ENCODE measurements at regions not wholly inside any gene's neighbourhood (a gene's known extent, or its start where the extent isn't known, plus 50 kb on each side); places are given as distances from the start of the nearest gene placed in this dataset.

- no peak for DNase-seq (ENCODE audit: low spot score)
- no peak for TF ChIP-seq CTCF (IDR thresholded peaks at IDR 0.05; ENCODE audit: extremely low read depth, missing control alignments)
Observed at GRCh38 chr6:90982581-90982980, 395.7 kb upstream of the MAP3K7 start.

GRCh38 chr6:90982051-90982450 is 395.2 kb upstream of the MAP3K7 start:
- no peak for TF ChIP-seq CTCF (IDR thresholded peaks at IDR 0.05; ENCODE audit: extremely low read depth, missing control alignments)
- DNase-seq (ENCODE audit: low spot score): no peak

DNA sequence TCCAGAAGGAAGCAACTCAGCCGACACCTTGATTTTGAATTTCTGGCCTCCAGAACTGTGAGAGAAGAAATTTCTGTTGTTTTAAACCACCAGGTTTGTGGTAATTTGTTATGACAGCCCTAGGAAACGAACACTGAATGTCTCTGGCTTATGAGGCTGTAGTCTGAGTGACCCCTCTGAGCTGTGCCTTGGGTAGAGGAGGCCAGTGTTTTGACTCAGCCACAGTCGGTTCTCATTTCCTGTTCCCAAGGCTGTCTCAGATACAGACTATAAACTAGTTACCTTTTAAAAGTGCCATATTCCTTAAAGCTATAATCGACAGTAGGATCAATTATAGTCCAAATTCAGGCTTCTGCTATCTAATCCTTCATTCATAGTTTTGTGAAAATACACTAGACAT is 391.2 kb upstream of the MAP3K7 start:
- no peak for TF ChIP-seq CTCF (IDR thresholded peaks at IDR 0.05; ENCODE audit: extremely low read depth, missing control alignments)

DNA sequence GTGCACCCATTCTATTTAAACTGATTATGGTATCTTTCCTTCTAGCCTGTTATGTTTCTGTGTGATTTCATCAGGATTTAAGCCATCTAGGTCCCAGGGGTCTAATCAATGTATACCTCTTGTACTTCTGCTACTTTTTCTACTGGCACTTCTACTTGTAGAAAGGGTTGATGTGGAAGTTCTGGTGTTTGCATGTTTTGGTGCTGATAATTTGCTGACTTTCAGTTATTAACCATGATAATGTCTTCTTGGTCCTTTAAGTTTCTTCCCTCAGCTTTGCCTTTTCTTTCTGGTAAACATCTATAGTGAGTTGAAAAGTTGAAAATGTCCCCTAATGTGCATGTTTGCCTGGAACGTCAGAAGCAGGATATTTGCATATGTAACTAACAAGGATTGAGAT is 390.6 kb upstream of the MAP3K7 start:
- no peak for TF ChIP-seq CTCF (IDR thresholded peaks at IDR 0.05; ENCODE audit: extremely low read depth, missing control alignments)
- DNase-seq (ENCODE audit: low spot score): no peak

More for the DNA sequence above, 391.2 kb upstream of the MAP3K7 start:
- DNase-seq (ENCODE audit: low spot score): peak; percentile 18

DNA sequence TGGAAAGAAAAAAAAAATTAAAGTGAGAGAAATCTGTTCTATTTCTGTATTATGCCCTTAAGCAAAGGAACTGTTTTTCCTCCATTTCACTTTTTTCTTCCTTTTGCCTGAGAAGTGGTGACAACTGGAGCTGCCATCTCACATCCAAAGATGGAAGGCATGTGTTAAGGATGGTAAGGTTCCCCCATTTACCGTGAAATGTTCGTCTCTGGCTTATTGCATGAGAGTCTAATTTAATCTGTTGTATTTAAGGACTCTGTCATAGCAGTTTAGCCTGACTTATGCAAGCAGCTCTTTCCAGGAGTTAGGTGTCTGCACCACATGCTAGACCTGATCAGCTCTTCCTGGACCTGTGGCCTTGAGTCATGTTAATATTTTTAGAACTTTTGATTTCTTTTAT is 389.5 kb upstream of the MAP3K7 start:
- no peak for TF ChIP-seq CTCF (IDR thresholded peaks at IDR 0.05; ENCODE audit: extremely low read depth, missing control alignments)
- no peak for DNase-seq (ENCODE audit: low spot score)

GRCh38 chr6:90975741-90976140 is 388.9 kb upstream of the MAP3K7 start:
- no peak for TF ChIP-seq CTCF (IDR thresholded peaks at IDR 0.05; ENCODE audit: extremely low read depth, missing control alignments)
- DNase-seq (ENCODE audit: low spot score): no peak

DNA sequence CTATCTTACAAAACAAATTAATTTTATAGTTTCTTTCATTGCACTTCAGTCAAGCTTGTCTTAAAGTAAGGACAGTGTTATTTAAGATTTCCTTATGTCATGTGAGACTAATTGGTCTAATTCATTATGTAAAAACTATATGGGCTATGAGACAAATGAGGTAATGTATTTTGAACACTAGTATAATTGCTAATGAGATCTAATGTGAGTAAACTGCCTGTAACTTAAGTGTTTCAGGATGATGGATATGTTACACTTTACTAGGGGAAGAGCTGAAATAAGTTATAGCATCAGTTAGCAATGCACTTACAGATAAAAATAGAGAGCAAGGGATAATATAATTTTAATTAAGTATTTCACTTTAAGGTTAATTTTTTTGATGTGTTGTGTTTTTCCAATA is 386.3 kb upstream of the MAP3K7 start:
- no peak for TF ChIP-seq CTCF (IDR thresholded peaks at IDR 0.05; ENCODE audit: extremely low read depth, missing control alignments)
- no peak for DNase-seq (ENCODE audit: low spot score)

Data from GM20000 (cell line).